ENCODE measurements at regions not wholly inside any gene's neighbourhood (a gene's known extent, or its start where the extent isn't known, plus 50 kb on each side); places are given as distances from the start of the nearest gene placed in this dataset.

DNA sequence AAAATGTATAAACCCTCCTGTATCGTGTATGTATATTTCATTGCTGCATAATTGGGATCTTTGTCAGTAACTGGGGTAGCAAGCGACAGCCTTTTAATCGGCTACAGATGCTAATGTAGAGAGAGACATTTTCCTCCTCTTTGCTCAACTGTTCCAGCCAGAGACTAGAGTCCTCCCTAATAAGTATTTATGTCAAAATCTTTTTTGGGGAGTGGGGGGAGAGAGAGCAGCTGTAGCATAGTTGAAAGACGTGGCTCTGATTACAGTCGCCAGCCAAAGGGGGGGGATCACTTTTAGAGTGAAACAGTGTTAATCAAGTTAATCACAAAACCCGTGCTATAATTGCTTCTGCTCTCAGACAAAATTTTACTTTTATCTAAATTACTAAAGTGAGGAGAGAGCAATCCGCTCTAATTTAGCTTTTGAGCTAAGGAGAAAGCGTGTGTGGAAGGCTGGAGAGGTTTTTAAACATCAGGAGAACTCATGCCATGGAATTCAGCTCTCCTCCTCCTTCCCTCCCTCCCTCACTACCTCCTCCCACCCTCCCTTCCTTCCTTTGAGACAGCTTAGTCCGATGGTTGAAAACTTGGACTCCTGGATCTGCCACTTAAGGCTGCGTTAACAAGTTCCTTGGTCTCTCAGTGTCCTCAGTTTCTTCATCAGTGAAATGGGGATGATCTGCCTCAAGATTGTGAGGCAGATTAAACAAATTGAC lies 87.3 kb upstream of the ZNF618 start:
- no peak for DNase-seq

- DNase-seq: no peak
Measured at GRCh38 chr9:113790093-113790492, 86.0 kb upstream of the ZNF618 start.

DNA sequence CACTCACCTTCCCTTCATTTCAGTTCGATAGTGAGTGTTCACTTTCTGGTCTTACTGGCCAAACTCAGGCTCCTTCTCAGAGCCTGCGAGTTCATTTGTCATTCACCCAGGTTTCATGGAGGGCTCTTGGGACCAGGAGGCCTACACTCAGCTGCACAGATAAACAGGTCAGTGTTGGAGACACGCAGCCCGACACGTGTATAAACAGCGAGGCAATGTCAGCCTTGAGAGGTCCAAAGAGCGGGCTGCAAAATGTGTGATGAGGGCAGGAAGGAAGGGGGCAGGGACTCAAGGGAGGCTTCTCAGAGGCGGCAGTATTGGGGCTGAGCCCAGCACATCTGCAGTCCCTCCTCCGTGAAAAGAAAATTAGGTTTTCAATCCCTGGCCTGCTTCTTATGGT lies 82.6 kb upstream of the ZNF618 start:
- DNase-seq: no peak

- DNase-seq: no peak
Measured at GRCh38 chr9:113794721-113795120, 81.4 kb upstream of the ZNF618 start.

- DNase-seq: no peak
Measured at GRCh38 chr9:113795811-113796392, 80.2 kb upstream of the ZNF618 start.

- DNase-seq: no peak
Measured at GRCh38 chr9:113796646-113797426, 79.3 kb upstream of the ZNF618 start.

GRCh38 chr9:113798062-113799030 lies 77.8 kb upstream of the ZNF618 start:
- no peak for DNase-seq

GRCh38 chr9:113800276-113800675 lies 75.8 kb upstream of the ZNF618 start:
- no peak for DNase-seq

DNA sequence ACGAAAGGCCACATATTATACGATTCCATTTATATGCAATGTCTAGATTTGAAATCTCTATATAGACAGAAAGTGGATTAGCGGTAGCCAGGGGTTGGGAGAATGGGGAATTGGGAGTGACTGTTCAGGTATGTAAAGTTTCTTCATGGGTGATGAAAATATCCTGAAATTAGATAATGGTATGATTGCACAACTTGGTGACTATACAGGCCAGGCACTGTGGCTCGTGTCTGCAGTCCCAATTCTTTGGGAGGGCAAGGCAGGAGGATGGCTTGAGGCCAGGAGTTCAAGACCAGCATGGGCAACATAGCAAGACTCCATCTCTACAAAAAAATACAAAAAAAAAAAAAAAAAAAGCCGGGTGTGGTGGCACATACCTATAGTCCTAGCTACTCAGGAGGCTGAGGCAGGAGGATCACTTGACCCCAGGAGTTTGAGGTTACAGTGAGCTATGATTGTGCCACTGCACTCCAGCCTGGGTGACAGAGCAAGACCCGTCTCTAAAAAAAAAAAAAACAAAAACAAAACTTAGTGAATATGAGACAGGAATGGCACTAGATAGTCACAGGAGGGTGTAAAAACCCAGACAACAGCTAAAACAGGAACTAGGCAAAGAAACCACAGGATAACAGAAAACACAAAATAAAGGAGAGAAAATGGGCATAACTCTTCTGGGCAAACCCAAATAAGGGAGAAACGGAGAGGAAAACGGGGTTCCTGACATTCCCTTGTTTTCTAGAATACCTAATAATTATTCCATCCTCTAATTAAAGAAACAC lies 72.1 kb upstream of the ZNF618 start:
- no peak for DNase-seq

GRCh38 chr9:113805486-113806132 lies 70.5 kb upstream of the ZNF618 start:
- DNase-seq: no peak

GRCh38 chr9:113807173-113808061 lies 68.7 kb upstream of the ZNF618 start:
- DNase-seq: no peak

DNA sequence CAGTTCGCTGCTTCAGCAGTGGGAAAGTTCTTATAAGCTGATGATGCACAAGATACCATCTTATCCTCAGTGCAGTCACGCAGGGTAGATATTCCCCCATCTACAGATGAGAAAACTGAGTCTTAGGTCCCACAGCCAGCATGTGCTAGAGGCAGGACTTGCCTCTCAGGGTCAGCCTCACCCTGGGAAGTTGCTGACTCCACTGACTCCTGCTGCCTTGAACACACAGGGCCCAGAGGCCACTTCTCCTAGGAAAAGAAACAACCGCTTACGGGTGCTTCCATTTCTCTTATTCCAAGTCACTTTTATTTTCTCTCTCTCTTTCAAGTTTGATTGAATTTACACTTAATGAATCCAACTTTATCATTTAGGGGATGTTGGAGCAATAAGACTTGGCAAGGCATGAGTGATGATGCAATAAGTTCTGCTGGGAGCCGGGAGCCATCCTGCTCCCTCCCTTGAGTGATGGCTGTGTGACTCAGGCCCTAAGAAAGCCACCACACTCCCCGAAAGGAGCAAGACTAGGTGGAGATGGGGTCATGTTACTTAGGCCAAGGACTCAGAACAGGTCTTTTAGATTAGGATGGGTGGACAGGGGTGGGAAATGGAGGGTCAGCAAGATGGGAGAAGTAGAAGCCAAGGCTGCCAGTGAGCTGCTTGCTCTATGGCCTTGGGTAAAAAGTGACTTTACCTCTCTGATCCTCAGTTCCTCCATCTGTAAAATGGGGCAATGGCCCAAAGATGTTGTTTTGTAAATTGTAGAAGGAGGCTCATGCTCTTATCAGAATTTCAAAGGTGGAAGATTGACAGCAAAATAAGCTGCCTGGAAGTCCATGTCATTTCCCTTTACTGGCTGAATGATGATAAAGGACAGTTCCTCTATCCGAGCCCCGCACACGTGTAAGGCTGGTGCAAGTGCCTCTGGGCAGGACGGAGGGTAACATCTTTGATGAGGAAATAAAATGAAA lies 67.4 kb upstream of the ZNF618 start:
- DNase-seq: no peak

GRCh38 chr9:113817171-113817570 lies 58.9 kb upstream of the ZNF618 start:
- DNase-seq: no peak

DNA sequence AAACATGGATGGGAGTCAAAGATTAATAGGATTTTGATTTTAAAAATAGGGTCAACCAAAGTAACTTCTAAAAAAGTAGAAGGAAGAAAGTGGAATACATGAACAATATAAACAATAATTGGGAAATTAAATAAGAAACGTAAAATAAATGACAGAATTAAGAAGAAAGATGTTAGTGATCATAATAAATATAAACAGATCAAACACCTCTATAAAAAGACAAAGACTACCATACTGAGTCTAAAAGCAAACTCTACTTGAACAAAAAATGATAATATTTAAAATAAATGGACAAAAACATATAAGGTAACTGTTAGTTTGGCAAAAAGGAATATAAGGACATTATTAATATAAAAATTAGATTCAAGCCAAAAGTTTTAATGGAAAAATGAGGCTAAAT lies 57.7 kb upstream of the ZNF618 start:
- DNase-seq: no peak

GRCh38 chr9:113822315-113822714 lies 53.8 kb upstream of the ZNF618 start:
- DNase-seq: no peak

DNA sequence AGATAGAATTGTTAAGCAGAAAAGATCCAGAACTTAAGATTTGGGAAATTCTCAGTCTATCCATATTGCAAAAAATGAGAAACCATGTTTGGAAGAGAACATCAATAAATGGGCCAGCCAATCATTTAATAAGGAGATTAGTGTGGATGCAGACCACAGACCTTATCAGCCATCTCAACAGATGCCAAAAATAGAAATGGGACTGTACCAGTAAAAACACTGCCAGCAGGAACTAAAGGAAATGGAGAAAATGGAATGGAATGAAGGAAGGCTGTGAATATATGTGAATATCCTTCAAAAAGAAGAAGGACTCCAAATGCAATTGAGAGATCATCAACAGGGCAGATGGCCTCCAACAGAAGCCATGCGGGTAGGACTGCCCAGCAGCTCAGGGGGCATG lies 52.7 kb upstream of the ZNF618 start:
- DNase-seq: no peak
